ENCODE measurements at regions not wholly inside any gene's neighbourhood (a gene's known extent, or its start where the extent isn't known, plus 50 kb on each side); places are given as distances from the start of the nearest gene placed in this dataset.

- TF ChIP-seq, protein P1, sequence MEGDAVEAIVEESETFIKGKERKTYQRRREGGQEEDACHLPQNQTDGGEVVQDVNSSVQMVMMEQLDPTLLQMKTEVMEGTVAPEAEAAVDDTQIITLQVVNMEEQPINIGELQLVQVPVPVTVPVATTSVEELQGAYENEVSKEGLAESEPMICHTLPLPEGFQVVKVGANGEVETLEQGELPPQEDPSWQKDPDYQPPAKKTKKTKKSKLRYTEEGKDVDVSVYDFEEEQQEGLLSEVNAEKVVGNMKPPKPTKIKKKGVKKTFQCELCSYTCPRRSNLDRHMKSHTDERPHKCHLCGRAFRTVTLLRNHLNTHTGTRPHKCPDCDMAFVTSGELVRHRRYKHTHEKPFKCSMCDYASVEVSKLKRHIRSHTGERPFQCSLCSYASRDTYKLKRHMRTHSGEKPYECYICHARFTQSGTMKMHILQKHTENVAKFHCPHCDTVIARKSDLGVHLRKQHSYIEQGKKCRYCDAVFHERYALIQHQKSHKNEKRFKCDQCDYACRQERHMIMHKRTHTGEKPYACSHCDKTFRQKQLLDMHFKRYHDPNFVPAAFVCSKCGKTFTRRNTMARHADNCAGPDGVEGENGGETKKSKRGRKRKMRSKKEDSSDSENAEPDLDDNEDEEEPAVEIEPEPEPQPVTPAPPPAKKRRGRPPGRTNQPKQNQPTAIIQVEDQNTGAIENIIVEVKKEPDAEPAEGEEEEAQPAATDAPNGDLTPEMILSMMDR (IDR thresholded peaks at IDR 0.05) = no peak
- no peak for TF ChIP-seq EZH2 (IDR thresholded peaks at IDR 0.05)
Observed at GRCh38 chr1:67619080-67619479, 65.9 kb upstream of the GADD45A start.
